GM12878 (cell line): ENCODE measurements at regions not wholly inside any gene's neighbourhood (a gene's known extent, or its start where the extent isn't known, plus 50 kb on each side); places are given as distances from the start of the nearest gene placed in this dataset.

Experiments used
- ATAC-seq: fragments of 200-7000 bp; cut with Tn5 transposase; 3 replicates; pipeline ENCODE4 v1.9.1; 2020; ENCODE audit warnings: mild to moderate bottlenecking, moderate library complexity
- BruUV-seq: library from RNA; stranded (reverse); fragments of 400-500 nt; replicated peaks from 2 replicates; lab custom pipeline; 2021; lab: Mats Ljungman, UMichigan
- CTCF ChIA-PET: fragments of 300-600 bp; sonication (Branson Sonifier 250); formaldehyde crosslinking; extraction: SDS; loops from one replicate; lab custom pipeline; 2021; ENCODE audit warnings: inconsistent platforms; lab: Yijun Ruan, JAX
- POLR2A ChIA-PET: fragments of 350-600 bp; formaldehyde crosslinking; extraction: SDS; loops from one replicate; lab custom pipeline; 2021; ENCODE audit warnings: inconsistent platforms; lab: Charles Lee
- RAD21 ChIA-PET: fragments of 300-600 bp; sonication (Branson Sonifier 250); formaldehyde crosslinking; loops from one replicate; lab custom pipeline; 2023; ENCODE audit warnings: antibody characterized with exemption; ENCODE audit not compliant: unreplicated experiment; lab: Charles Lee
- SMC1A ChIA-PET: fragments of 300-600 bp; sonication (Branson Sonifier 250); formaldehyde crosslinking; loops from one replicate; lab custom pipeline; 2023; ENCODE audit not compliant: unreplicated experiment, uncharacterized antibody; lab: Charles Lee
- DNase-seq: peaks from one replicate; pipeline ENCODE4 v3.0.0-alpha.2; 2011; ENCODE audit warnings: low read depth, low spot score
- FAIRE-seq: peaks from 3 replicates; lab custom pipeline; 2011; peaks lifted over from hg19 to GRCh38; lab: Jason Lieb, UNC
- H2AFZ ChIP-seq: 2 replicates; pipeline ENCODE4 v1.6.0; 2011; ENCODE audit warnings: low read depth, low read length, control low read depth; ENCODE audit not compliant: control insufficient read depth
- H3K27ac ChIP-seq: 2 replicates; pipeline ENCODE4 v1.5.1; 2011; ENCODE audit warnings: control low read depth; ENCODE audit not compliant: control insufficient read depth, insufficient read depth
- H3K27me3 ChIP-seq, 2 experiments: replicated peaks in 1 of 2; 2 replicates each; pipeline versions ENCODE4 v1.6.0 to v1.6.1; 2011; ENCODE audit warnings: low read length in 1 of 2; ENCODE audit not compliant: control insufficient read depth in 2 of 2, insufficient read depth in 2 of 2
- H3K36me3 ChIP-seq, 2 experiments: 2 replicates each; pipeline ENCODE4 v1.5.1; 2011; ENCODE audit warnings: low read length in 1 of 2; ENCODE audit not compliant: control insufficient read depth in 2 of 2, insufficient read depth in 2 of 2
- H3K4me1 ChIP-seq: 2 replicates; pipeline ENCODE4 v1.6.1; 2011; ENCODE audit warnings: mild to moderate bottlenecking, low read length, moderate library complexity, mixed read lengths; ENCODE audit not compliant: control insufficient read depth, insufficient read depth
- H3K4me2 ChIP-seq: 2 replicates; pipeline ENCODE4 v1.6.0; 2011; ENCODE audit warnings: control low read depth; ENCODE audit not compliant: control insufficient read depth, insufficient read depth
- H3K4me3 ChIP-seq: fragments of 200-600 bp; sonication (generic); 2 replicates; pipeline ENCODE4 v1.5.1; 2016
- H3K79me2 ChIP-seq: 2 replicates; pipeline ENCODE4 v1.6.0; 2011; ENCODE audit warnings: low read length; ENCODE audit not compliant: control insufficient read depth, insufficient read depth
- H3K9ac ChIP-seq: 2 replicates; pipeline ENCODE4 v1.8.0; 2011; ENCODE audit warnings: low read length, control low read depth, mixed read lengths; ENCODE audit not compliant: control insufficient read depth, insufficient read depth
- H3K9me3 ChIP-seq: replicated peaks from 3 replicates; pipeline ENCODE4 v1.5.1; 2011; ENCODE audit warnings: mild to moderate bottlenecking, low read length; ENCODE audit not compliant: control insufficient read depth, insufficient read depth
- H4K20me1 ChIP-seq: 2 replicates; pipeline ENCODE4 v1.6.0; 2011; ENCODE audit not compliant: control insufficient read depth, insufficient read depth
- BCL11A ChIP-seq: IDR thresholded peaks from 2 replicates; pipeline ENCODE4 v1.6.1; 2011; ENCODE audit warnings: low read depth, low read length
- CBX3 ChIP-seq: fragments of 200-600 bp; sonication (generic); IDR thresholded peaks from 2 replicates; pipeline ENCODE4 v1.6.1; 2016; ENCODE audit warnings: low read depth, borderline replicate concordance
- CHD1 ChIP-seq: IDR thresholded peaks from 2 replicates; pipeline ENCODE4 v1.6.1; 2012; ENCODE audit warnings: low read depth, low read length, improper control_type of control experiment
- CREB1 ChIP-seq: IDR thresholded peaks from 2 replicates; pipeline ENCODE4 v1.6.1; 2012; ENCODE audit warnings: low read depth, mild to moderate bottlenecking, inconsistent platforms
- GATAD2B ChIP-seq: fragments of 450-650 bp; conservative IDR thresholded peaks from 2 replicates; pipeline ENCODE4 v1.6.1; 2017; ENCODE audit warnings: low read depth, mild to moderate bottlenecking, moderate library complexity
- MAX ChIP-seq: IDR thresholded peaks from 2 replicates; pipeline ENCODE4 v1.6.1; 2012; ENCODE audit warnings: low read depth, low read length, improper control_type of control experiment
- NBN ChIP-seq: fragments of 450-650 bp; IDR thresholded peaks from 2 replicates; pipeline ENCODE4 v1.6.1; 2016
- PRDM15 ChIP-seq: fragments of 450-650 bp; formaldehyde crosslinking; IDR thresholded peaks from 2 replicates; pipeline ENCODE4 v1.4.0; 2020; ENCODE audit warnings: mild to moderate bottlenecking, moderate library complexity
- RCOR1 ChIP-seq: conservative IDR thresholded peaks from 2 replicates; pipeline ENCODE4 v1.6.1; 2012; ENCODE audit warnings: low read depth, low read length, improper control_type of control experiment
- SP1 ChIP-seq: IDR thresholded peaks from one replicate; pipeline ENCODE4 v1.6.1; 2011; ENCODE audit warnings: low read depth, low read length
- USF2 ChIP-seq: IDR thresholded peaks from 2 replicates; pipeline ENCODE4 v1.6.1; 2011; ENCODE audit warnings: low read depth, low read length, improper control_type of control experiment, borderline replicate concordance
- WRNIP1 ChIP-seq: IDR thresholded peaks from 2 replicates; pipeline ENCODE4 v1.6.1; 2011; ENCODE audit warnings: low read depth, low read length, improper control_type of control experiment, borderline replicate concordance
- YBX1 ChIP-seq: fragments of 450-650 bp; IDR thresholded peaks from 2 replicates; pipeline ENCODE4 v1.6.1; 2016; ENCODE audit warnings: antibody characterized with exemption
- ZNF274 ChIP-seq: IDR thresholded peaks from one replicate; pipeline ENCODE4 v1.8.0; 2011; ENCODE audit not compliant: insufficient read length, insufficient read depth
- WGBS: methylation state at CpG from one replicate; pipeline ENCODE4 v1.1.6; 2016; ENCODE audit warnings: low lambda C conversion rate; ENCODE audit not compliant: insufficient replicate concordance, insufficient coverage; ENCODE audit errors: missing lambda C conversion rate; 5-methylcytosine and 5-hydroxymethylcytosine counted together
- in situ Hi-C: fragments of 300-500 bp; cut with MboI; formaldehyde crosslinking; loops from 9 replicates; pipeline ENCODE4 v1.14.3; 2018; ENCODE audit warnings: mixed read lengths
- intact Hi-C: fragments of 100-400 bp; cut with micrococcal nuclease; formaldehyde crosslinking; loops from one replicate; pipeline ENCODE4 v1.14.2; 2022; ENCODE audit not compliant: unreplicated experiment

- no peaks in the 10 kb centered on the region for H3K4me1 ChIP-seq
- no peak overlapping the region for H2AFZ ChIP-seq
- no peak overlapping the region for H3K9ac ChIP-seq
- H4K20me1 ChIP-seq: no peaks in the 10 kb centered on the region
- H3K27ac ChIP-seq: no peak overlapping the region
- in situ Hi-C loops: no loop called here
- no peak for TF ChIP-seq ZNF274
- TF ChIP-seq CBX3: no peak
- no peak for TF ChIP-seq YBX1
- no peak for TF ChIP-seq PRDM15
- TF ChIP-seq SP1: no peak
- no peak for TF ChIP-seq BCL11A
- TF ChIP-seq CHD1: no peak
- no peak for TF ChIP-seq MAX
- TF ChIP-seq USF2: no peak
- no peak for TF ChIP-seq GATAD2B
- no peak for TF ChIP-seq NBN
- TF ChIP-seq CREB1: no peak
- no peak for TF ChIP-seq WRNIP1
- no peak for TF ChIP-seq RCOR1
- ChIA-PET POLR2A (no interaction called here), CTCF (interaction anchor here (0.7 kb wide), 1 partner anchor 13 kb away, joined by 3 read pairs; no protein-coding TSS in a partner anchor), RAD21 (no interaction called here), SMC1A (no interaction called here)
- BruUV-seq: no TSS peak
- no peaks in the 10 kb centered on the region for H3K79me2 ChIP-seq
- no peaks in the 10 kb centered on the region; a peak in 1 of 4 replicates for H3K27me3 ChIP-seq
- no peak overlapping the region for H3K4me3 ChIP-seq
- no peak overlapping the region for H3K4me2 ChIP-seq
- FAIRE-seq (no peak), ATAC-seq (no peak), DNase-seq (no peak)
- no peaks in the 10 kb centered on the region for H3K36me3 ChIP-seq
- H3K9me3 ChIP-seq: no peaks in the 10 kb centered on the region; the same call in 2 of the 3 replicates
- 86% methylated on average over 1 of the region's 1 CpG for WGBS
- intact Hi-C loops: no loop called here
Observed at GRCh38 chr3:170703121-170703588, 117.3 kb upstream of the SLC7A14 start.
